Upper lobe of left lung (tissue), 4 donors: ENCODE measurements at regions not wholly inside any gene's neighbourhood (a gene's known extent, or its start where the extent isn't known, plus 50 kb on each side); places are given as distances from the start of the nearest gene placed in this dataset.

Source experiments
- CTCF ChIP-seq, 6 experiments: fragments of 450-650 bp in 4 of 6; fragments of 200-600 bp in 2 of 6; sonication (generic) in 2 of 6; IDR thresholded peaks; one replicate each; pipeline ENCODE4 v1.5.1; 2016 to 2019; ENCODE audit warnings: antibody characterized with exemption in 6 of 6
- POLR2A ChIP-seq, 4 donors: fragments of 450-650 bp; IDR thresholded peaks; one replicate each; pipeline ENCODE4 v1.5.1; 2016 to 2017; ENCODE audit warnings: antibody characterized with exemption in 4 of 4, mild to moderate bottlenecking in 2 of 4

GRCh38 chr6:133767357-133767970 lies 121.4 kb upstream of the TCF21 start:
- TF ChIP-seq CTCF (IDR thresholded peaks at IDR 0.05) (no peak), POLR2A (IDR thresholded peaks at IDR 0.05) (no peak)
